Fibroblast of lung (primary cell): ENCODE measurements at regions not wholly inside any gene's neighbourhood (a gene's known extent, or its start where the extent isn't known, plus 50 kb on each side); places are given as distances from the start of the nearest gene placed in this dataset.

Experiments used
- EZH2 ChIP-seq: IDR thresholded peaks from 2 replicates; pipeline ENCODE4 v1.5.1; 2012; ENCODE audit warnings: low read length, control low read depth, mild to moderate bottlenecking; ENCODE audit errors: missing control alignments
- TF ChIP-seq, protein P1 (sequence below), 2 donors: IDR thresholded peaks in 1 of 2; conservative IDR thresholded peaks in 1 of 2; 1 replicate in 1 of 2; 2 replicates in 1 of 2; pipeline ENCODE4 v1.5.1; 2011 to 2012; ENCODE audit warnings: low read length in 2 of 2, control low read depth in 1 of 2, inconsistent platforms in 1 of 2, low read depth in 1 of 2, mild to moderate bottlenecking in 1 of 2

DNA sequence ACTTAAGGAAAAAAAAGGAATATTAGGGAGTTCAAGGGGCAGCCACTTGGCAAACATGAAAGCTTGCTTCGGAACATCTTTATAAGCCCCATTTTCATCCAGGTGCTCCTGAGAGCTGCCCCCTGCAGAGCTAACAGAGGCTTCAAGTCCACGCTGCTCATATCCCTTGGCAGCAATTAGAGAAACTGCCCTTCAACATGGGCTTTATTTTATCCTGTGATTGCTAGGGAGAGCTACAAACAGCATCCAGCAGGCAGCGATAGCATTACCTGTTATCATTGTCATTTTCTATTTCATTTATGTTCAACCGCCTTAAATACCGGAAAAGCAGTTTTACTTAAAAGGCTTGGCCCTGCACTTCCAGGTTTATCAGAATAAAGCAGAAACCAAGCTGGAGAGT lies 68.4 kb upstream of the MCTP2 start:
- TF ChIP-seq, protein P1, sequence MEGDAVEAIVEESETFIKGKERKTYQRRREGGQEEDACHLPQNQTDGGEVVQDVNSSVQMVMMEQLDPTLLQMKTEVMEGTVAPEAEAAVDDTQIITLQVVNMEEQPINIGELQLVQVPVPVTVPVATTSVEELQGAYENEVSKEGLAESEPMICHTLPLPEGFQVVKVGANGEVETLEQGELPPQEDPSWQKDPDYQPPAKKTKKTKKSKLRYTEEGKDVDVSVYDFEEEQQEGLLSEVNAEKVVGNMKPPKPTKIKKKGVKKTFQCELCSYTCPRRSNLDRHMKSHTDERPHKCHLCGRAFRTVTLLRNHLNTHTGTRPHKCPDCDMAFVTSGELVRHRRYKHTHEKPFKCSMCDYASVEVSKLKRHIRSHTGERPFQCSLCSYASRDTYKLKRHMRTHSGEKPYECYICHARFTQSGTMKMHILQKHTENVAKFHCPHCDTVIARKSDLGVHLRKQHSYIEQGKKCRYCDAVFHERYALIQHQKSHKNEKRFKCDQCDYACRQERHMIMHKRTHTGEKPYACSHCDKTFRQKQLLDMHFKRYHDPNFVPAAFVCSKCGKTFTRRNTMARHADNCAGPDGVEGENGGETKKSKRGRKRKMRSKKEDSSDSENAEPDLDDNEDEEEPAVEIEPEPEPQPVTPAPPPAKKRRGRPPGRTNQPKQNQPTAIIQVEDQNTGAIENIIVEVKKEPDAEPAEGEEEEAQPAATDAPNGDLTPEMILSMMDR (conservative IDR thresholded peaks at IDR 0.05 in 1 of 2, IDR thresholded peaks at IDR 0.05 in 1 of 2; ENCODE audit: low read depth in 1 of 2, low read length in 2 of 2) = no peak
- TF ChIP-seq EZH2 = no peak
